LNCaP clone FGC (cell line): ENCODE measurements at regions not wholly inside any gene's neighbourhood (a gene's known extent, or its start where the extent isn't known, plus 50 kb on each side); places are given as distances from the start of the nearest gene placed in this dataset.

Experiments
- DNase-seq: peaks from one replicate; pipeline ENCODE4 v3.0.0-alpha.2; 2011; ENCODE audit warnings: low read depth
- H3K4me3 ChIP-seq: 2 replicates; pipeline ENCODE4 v1.5.1; 2011; ENCODE audit warnings: mild to moderate bottlenecking, low read depth, low read length, control low read depth
- CTCF ChIP-seq: IDR thresholded peaks from 2 replicates; pipeline ENCODE4 v1.5.1; 2012; ENCODE audit warnings: mild to moderate bottlenecking; ENCODE audit not compliant: control insufficient read depth, insufficient read depth; ENCODE audit errors: extremely low read depth

- H3K4me3 ChIP-seq: no peak overlapping the region
- no peak for DNase-seq
- TF ChIP-seq CTCF: no peak
Measured at GRCh38 chrX:99095965-99096635, 1314.0 kb downstream of the PCDH19 start.

- no peak overlapping the region for H3K4me3 ChIP-seq
- TF ChIP-seq CTCF: no peak
Measured at GRCh38 chrX:99091459-99091858, 1318.6 kb downstream of the PCDH19 start.

GRCh38 chrX:99078301-99078700 lies 1331.8 kb downstream of the PCDH19 start:
- no peak for DNase-seq
- H3K4me3 ChIP-seq: no peak overlapping the region
- TF ChIP-seq CTCF: no peak

More at GRCh38 chrX:99091459-99091858, 1318.6 kb downstream of the PCDH19 start:
- no peak for DNase-seq

GRCh38 chrX:99077099-99077498 lies 1333.0 kb downstream of the PCDH19 start:
- H3K4me3 ChIP-seq: no peak overlapping the region
- DNase-seq: no peak
- TF ChIP-seq CTCF: no peak

GRCh38 chrX:99073551-99073950 lies 1336.5 kb downstream of the PCDH19 start:
- no peak for DNase-seq
- no peak for TF ChIP-seq CTCF
- H3K4me3 ChIP-seq: no peak overlapping the region

GRCh38 chrX:99051639-99052038 lies 1358.4 kb downstream of the PCDH19 start:
- no peak for TF ChIP-seq CTCF
- no peak for DNase-seq
- no peak overlapping the region for H3K4me3 ChIP-seq
